GF-D8 (cell line): ENCODE measurements at regions not wholly inside any gene's neighbourhood (a gene's known extent, or its start where the extent isn't known, plus 50 kb on each side); places are given as distances from the start of the nearest gene placed in this dataset.
"Not testable (repeated sequence)": the region's sequence is repeated elsewhere in the genome, so short reads cannot be mapped to it uniquely, and the experiment has no call there.

Source experiments
- DNase-seq: peaks from one replicate; lab custom pipeline; 2025; lab: John Stamatoyannopoulos, UW

DNA sequence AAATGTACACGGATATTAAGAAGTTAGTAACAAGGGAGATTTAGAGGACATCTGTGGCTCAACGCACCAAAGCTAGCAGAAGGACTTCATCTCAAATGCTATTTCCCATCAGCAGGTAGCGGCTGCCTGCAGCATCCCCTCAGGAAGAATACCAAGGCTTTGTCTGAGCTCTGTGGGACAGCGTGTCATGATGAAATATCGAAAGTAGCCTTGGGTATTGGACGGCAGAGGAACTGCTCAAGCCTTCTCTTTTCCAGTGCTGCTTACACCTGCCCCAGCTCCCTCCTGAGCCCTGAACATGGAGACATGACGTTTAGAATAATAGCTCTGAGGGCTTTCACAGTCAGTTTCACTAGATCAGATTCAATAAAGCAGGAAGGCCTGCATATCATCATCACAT, 241.6 kb downstream of the SUCLG1 start:
- DNase-seq = no peak

GRCh38 chr2:84214455-84214854, 244.6 kb downstream of the SUCLG1 start:
- DNase-seq = no peak

GRCh38 chr2:84212611-84213314, 246.3 kb downstream of the SUCLG1 start:
- DNase-seq = no peak

GRCh38 chr2:84209941-84210340, 249.1 kb downstream of the SUCLG1 start:
- DNase-seq = no peak

- DNase-seq = no peak
Measured at GRCh38 chr2:84204995-84205394, 254.1 kb downstream of the SUCLG1 start.

DNA sequence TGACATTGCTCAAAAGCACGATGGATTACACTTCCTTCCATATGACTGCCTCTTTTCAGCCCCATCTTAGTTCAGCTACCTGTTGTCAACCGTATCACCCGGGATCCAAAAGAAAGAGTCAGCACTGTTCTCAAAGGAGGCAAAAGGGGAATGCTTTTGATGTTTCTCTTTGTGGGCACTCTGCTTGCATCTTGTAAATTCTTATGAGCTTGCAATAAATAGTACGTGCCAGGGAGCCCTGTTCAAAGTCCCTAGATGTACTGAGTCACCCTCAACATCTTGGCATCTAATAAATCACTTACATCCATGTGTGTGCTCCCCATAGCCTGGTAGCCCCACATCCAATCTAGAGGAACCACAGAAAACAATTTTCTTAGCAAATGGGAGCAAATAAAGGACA, 256.9 kb downstream of the SUCLG1 start:
- DNase-seq = no peak

DNA sequence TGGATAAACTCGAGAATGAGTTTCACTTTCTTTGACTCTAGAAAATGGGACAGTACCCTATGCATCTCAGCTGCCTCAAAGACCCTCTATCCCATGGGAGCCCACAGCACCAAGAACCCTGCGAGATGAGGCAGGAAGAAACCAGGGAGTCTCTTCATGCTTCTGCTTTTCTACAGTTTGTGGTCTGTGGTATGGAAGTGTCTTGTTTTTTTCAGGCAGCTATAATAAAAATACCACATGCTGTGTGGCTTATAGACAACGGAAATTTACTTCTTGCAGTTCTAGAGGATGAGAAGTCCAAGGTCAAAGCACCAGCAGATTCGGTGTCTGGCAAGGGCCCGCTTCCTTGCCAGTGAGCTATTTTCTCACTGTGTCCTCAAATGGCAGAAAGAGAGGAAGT, 257.9 kb downstream of the SUCLG1 start:
- DNase-seq = peak; percentile 2

- no peak for DNase-seq
Measured at GRCh38 chr2:84197901-84198300, 261.2 kb downstream of the SUCLG1 start.

GRCh38 chr2:84194949-84195644, 264.0 kb downstream of the SUCLG1 start:
- no peak for DNase-seq

GRCh38 chr2:84194181-84194580, 264.9 kb downstream of the SUCLG1 start:
- DNase-seq = no peak

DNA sequence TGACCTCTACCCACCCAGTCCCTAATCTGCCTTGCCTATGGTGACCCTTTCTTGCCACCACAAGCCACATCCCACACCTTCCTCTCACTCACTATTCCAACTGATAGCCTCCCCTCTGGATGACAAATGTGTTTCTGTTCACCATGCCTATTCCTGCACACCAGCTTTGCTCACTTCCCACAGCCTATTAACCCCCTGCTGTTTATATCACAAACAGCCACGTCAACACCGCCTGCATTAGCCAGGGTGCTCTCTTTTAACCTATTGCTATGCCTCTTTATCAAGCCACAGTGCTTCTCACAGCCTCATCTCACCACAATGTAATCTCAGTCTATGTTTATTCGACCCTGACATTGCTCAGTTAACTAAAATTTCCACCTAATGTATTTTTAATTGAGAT, 271.8 kb downstream of the SUCLG1 start:
- DNase-seq = no peak

GRCh38 chr2:84181927-84182326, 277.2 kb downstream of the SUCLG1 start:
- no peak for DNase-seq

DNA sequence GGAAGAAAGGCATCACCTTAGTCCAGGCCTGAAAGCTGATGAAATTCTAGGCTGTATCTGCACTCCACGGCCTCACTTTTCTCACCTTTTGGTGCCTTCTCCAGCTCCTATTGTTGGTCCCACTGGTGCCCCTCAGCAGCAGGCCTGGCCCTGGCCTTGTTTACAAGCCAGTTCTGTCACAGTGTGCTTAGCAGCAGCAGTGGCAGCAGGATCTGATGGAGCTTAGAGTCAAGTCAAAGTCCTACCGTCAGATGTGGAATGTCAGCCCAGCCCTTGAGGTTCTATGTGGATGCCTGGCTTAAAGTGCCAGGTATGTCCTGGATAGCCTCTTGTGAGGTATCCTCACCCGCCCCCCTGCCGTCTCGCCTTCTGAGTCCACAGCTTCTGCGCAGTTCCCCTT, 281.3 kb downstream of the SUCLG1 start:
- DNase-seq = no peak

DNA sequence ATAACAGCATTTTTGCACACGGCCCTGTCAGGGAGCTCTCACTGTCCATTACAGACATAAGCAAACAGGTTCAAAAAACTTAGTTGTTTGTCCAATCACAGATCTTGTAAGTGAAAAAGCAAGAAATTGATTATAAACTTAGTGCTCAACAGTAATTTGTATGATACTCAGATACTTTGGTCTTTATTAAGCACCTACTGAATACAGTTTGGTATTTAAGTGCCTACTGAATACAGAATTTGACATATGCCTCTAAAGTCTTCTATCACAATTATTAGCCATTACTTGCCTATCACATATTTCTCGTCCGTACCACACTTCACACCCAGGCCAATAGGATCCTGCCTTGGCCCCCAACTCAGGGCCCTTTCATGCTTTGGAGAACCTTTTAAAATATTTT, 283.1 kb downstream of the SUCLG1 start:
- DNase-seq = no peak

DNA sequence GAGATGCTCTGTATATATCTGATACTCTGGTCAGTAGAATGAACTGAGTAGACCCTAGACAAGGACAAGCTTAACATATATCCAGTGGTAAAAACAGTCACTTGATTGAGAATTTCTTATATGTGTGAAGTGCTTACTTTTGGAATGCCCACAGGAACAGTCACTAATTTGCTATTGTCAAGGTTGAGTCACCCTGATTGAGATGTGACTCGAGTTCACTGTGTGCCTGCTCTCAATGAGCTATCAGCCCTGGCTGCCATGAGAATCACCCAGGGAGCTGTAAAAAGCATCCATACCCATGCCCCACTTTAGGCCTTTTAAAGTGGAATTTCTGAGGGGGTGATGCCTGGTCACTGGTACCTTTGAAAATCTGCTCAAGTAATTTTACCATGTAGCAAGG, 283.7 kb downstream of the SUCLG1 start:
- DNase-seq = no peak

GRCh38 chr2:84173041-84173440, 286.0 kb downstream of the SUCLG1 start:
- no peak for DNase-seq

DNA sequence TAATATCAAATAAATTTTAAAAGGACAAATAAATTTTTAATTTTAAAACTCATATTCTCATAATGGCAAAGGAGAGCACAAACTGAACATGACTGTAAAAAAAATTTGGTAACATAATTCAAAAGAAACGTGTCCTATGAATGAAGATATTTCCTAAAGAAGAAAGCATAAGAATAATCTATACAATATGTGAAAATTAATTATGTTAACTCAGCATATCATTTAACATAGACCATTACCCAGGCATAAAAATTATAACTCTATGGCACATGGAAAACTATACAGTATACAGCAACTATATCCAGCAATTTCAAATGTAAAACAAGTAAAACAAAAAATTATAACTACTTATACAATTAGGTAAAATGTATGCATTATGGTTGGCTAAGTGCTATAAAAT, 288.1 kb downstream of the SUCLG1 start:
- no peak for DNase-seq

GRCh38 chr2:84169871-84170270, 289.2 kb downstream of the SUCLG1 start:
- no peak for DNase-seq

DNA sequence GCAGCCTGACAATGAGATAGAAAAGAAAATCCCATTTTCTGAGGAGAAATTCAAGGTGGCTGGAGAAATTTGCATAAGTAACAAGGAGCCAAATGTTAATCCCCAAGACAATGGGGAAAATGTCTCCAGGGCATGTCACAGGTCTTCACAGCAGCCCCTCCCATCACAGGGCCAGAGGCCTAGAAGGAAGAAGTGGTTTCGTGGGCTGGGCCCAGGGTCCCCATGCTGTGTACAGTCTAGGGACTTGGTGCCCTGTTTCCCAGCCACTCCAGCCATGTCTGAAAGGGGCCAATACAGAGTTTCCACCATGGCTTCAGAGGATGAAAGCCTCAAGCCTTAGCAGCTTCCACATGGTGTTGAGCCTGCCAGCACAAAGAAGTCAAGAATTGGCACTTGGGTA, 290.5 kb downstream of the SUCLG1 start:
- DNase-seq = not testable (repeated sequence)

- DNase-seq = no peak
Measured at GRCh38 chr2:84165256-84165655, 293.8 kb downstream of the SUCLG1 start.

DNA sequence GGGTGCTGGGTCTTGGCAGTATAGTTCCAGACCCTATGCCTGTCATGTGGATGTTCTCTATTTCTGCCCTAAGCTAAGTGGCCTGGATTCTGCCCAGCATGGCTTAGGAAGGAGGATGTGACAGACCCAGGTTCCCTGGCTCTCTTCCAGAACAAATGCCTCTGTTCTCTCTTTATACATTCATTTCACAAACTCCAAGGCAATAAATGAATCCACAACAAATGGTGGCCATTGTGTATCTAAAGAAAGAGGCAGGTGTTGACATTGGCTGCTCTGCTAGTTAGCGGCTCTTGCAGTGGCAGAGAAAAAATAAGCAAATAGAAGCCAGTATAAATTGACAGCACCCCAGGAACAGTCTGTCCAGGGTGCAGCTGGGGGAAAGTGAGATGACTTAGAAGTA, 298.6 kb downstream of the SUCLG1 start:
- no peak for DNase-seq

- DNase-seq = no peak
Measured at GRCh38 chr2:84158605-84159004, 300.5 kb downstream of the SUCLG1 start.

- no peak for DNase-seq
Measured at GRCh38 chr2:84152462-84152861, 306.6 kb downstream of the SUCLG1 start.

DNA sequence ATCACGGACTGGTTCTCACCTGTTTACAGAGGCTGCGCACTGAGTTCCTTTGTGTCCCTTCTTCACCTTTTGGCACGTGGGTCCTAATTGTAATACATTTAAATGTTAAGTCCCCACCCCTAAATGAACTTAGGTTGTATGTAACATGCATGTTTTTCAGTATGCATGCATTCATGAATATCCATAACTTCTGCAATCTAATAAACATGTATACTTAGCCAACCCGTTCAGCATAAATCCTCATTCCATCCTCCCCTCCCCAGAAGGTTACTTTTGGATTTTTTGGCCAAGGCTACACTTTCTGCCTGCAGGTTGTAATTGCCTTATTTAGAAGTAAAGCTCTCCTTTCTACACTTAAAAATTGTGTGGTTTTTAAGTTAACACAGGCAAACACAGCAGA, 314.7 kb downstream of the SUCLG1 start:
- no peak for DNase-seq
